Glomerular endothelial cell (primary cell): ENCODE measurements at regions not wholly inside any gene's neighbourhood (a gene's known extent, or its start where the extent isn't known, plus 50 kb on each side); places are given as distances from the start of the nearest gene placed in this dataset.
"Not testable (repeated sequence)": the region's sequence is repeated elsewhere in the genome, so short reads cannot be mapped to it uniquely, and the experiment has no call there.

Source experiments
- DNase-seq: peaks from one replicate; pipeline ENCODE4 v3.0.0-alpha.2; 2011; ENCODE audit warnings: low read depth, low spot score; ENCODE audit errors: extremely low read depth

- DNase-seq: no peak
Measured at GRCh38 chr6:126202707-126203106, 137.2 kb upstream of the CENPW start.

GRCh38 chr6:126204126-126204525 is 135.8 kb upstream of the CENPW start:
- no peak for DNase-seq

GRCh38 chr6:126204598-126204997 is 135.3 kb upstream of the CENPW start:
- no peak for DNase-seq

GRCh38 chr6:126206504-126207246 is 133.2 kb upstream of the CENPW start:
- DNase-seq: no peak

- DNase-seq: no peak
Measured at GRCh38 chr6:126210398-126211075, 129.4 kb upstream of the CENPW start.

GRCh38 chr6:126217497-126217896 is 122.4 kb upstream of the CENPW start:
- DNase-seq: no peak

- DNase-seq: not testable (repeated sequence)
Measured at GRCh38 chr6:126220901-126221300, 119.0 kb upstream of the CENPW start.

- no peak for DNase-seq
Measured at GRCh38 chr6:126227833-126228702, 111.8 kb upstream of the CENPW start.

GRCh38 chr6:126232671-126233070 is 107.2 kb upstream of the CENPW start:
- DNase-seq: no peak

GRCh38 chr6:126233192-126233591 is 106.7 kb upstream of the CENPW start:
- DNase-seq: no peak

GRCh38 chr6:126235363-126235762 is 104.6 kb upstream of the CENPW start:
- no peak for DNase-seq

- DNase-seq: no peak
Measured at GRCh38 chr6:126245077-126245476, 94.8 kb upstream of the CENPW start.

GRCh38 chr6:126252154-126252553 is 87.8 kb upstream of the CENPW start:
- DNase-seq: no peak

- DNase-seq: no peak
Measured at GRCh38 chr6:126253431-126253830, 86.5 kb upstream of the CENPW start.

GRCh38 chr6:126258150-126258549 is 81.8 kb upstream of the CENPW start:
- no peak for DNase-seq

- no peak for DNase-seq
Measured at GRCh38 chr6:126261792-126262421, 78.0 kb upstream of the CENPW start.

GRCh38 chr6:126264265-126264664 is 75.7 kb upstream of the CENPW start:
- DNase-seq: no peak

GRCh38 chr6:126266664-126267063 is 73.3 kb upstream of the CENPW start:
- DNase-seq: no peak

- no peak for DNase-seq
Measured at GRCh38 chr6:126267626-126268025, 72.3 kb upstream of the CENPW start.

- no peak for DNase-seq
Measured at GRCh38 chr6:126268092-126268491, 71.8 kb upstream of the CENPW start.

- DNase-seq: no peak
Measured at GRCh38 chr6:126280287-126280686, 59.6 kb upstream of the CENPW start.
